HG03045 (cell line): ENCODE measurements at regions not wholly inside any gene's neighbourhood (a gene's known extent, or its start where the extent isn't known, plus 50 kb on each side); places are given as distances from the start of the nearest gene placed in this dataset.

Source experiments
- ATAC-seq: cut with Tn5 transposase; IDR thresholded peaks from one replicate; pipeline ENCODE4 v1.9.1; 2021; ENCODE audit warnings: mild to moderate bottlenecking, moderate library complexity; ENCODE audit not compliant: unreplicated experiment

DNA sequence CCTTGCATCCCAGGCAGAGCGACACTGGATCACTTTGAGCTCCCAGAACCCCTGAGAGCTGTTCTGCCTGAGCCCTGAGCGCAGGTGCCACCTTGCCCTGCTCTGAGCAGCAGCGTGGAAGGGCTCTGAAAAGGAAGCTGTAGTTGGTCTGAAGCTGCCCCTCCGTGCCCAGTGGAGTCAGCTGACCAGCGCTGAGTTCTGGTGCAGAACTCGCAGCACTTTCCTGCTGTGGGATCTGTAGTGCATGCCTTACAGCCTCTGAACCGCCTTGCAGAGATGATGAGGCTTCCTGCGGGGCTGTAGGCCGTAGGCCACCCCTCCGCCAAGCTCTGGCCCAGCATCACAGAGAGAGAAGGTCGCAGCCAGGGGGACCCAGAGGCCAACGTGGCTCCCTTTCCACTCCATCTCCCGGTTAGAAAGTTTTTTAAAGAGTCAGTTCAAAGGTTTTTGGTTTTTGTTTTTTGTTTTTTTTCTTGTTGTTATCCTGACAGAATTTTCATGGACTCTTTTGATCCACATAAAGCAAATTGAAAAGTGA, 158.3 kb upstream of the CST7 start:
- ATAC-seq, result no peak

GRCh38 chr20:24791953-24792352, 157.1 kb upstream of the CST7 start:
- ATAC-seq, result no peak

DNA sequence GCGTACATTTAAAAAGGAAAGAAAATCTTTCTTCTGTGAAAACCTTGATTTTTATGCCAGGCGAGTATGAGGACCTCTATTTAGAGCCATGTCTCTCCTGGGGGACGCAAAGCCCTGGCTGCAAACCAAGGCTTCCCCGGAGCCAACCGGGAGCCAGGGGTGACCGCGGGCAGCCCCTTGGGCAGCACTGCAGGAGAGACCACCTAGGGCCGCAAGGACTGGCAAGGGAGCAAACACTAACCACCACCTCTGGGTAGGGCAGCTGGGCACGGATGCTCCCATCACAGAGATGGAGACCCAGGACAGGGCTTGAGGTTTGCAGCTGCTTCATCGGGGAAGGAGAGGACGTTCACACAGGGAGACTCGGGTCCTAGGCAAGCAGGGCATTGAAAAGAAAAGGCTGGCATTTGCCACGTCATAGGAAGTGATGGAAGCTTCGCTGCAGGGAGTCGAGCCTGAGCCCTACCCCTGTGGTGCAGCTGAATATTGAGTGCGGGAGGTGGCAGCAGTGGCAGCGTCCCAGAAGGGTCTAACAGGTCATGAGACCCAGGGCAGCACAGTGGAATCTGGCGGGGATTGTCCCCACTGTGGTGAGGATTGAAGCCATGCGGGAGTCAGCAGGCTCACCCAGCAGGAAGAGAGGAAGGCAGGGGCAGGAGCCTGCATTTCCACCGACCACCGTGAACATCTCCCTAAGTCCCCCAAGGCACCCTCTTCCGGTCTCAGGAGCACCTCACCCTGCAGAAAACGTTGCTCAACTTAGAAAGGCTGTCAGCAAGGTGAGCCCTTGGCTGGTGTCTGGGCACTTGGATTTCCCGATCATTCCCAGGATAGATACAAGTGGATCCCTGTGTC, 156.2 kb upstream of the CST7 start:
- ATAC-seq, result no peak

- ATAC-seq, result no peak
Measured at GRCh38 chr20:24795436-24795835, 153.6 kb upstream of the CST7 start.

- ATAC-seq, result no peak
Measured at GRCh38 chr20:24796236-24796635, 152.8 kb upstream of the CST7 start.

DNA sequence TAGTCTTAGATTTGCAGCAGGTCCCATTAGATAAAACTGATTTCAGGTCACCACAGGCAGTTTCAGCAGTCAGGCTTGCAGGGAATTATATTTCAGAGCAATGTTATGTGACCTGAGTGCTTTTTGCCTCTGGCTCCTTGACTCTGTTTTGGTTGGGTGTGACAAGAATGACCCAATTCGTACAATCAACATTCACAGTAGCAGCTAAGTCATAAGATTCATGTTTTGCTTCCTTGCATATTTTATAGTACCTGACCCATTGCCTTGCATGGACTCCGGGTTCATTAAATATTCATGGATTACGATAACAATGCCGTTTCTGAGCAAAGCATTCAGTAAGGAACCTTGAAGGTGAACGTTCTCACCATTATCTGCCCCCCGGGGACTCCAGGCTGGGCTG, 152.0 kb upstream of the CST7 start:
- ATAC-seq, result no peak

- no peak for ATAC-seq
Measured at GRCh38 chr20:24797745-24798655, 151.1 kb upstream of the CST7 start.

- no peak for ATAC-seq
Measured at GRCh38 chr20:24798930-24799705, 150.0 kb upstream of the CST7 start.

GRCh38 chr20:24799971-24800580, 149.0 kb upstream of the CST7 start:
- ATAC-seq, result no peak

GRCh38 chr20:24802286-24802820, 146.7 kb upstream of the CST7 start:
- ATAC-seq, result no peak

- no peak for ATAC-seq
Measured at GRCh38 chr20:24804481-24805206, 144.4 kb upstream of the CST7 start.

DNA sequence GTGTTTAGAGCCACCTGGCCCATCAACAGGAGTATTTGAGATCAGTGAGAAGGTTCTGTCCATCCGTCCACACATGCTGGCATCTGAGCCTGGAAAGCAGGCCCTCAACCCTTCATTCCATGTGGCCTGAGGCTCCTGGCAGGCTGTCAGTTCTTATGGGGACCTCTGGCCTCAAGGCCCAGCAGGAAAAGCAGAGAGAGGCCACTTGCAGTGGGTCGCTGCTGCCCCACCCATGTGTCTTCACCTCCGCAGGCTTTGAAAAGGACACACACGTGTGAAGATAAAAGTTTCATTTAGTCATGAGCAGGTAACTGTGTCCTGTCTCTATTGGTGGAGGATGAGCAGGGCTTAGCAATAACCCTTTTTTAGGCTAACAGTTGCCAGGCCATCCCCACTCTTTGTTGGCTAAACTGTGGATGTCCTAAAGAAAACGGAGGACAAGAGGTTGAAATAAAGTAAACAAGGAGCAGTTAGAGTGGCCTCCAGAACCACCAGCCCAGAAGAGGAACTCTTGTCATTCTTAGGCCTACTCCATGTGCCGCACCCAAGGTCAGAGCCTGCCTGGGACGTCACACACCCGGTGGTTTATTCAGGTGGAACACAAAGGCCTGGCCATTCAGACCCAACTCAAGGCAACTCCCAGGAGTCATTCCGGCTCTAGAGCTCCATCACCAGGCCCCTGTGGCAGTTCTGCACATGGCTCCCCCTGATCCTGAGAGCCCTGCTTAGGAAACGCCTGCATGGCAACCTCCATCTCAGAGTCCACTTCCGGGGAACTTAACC, 143.4 kb upstream of the CST7 start:
- ATAC-seq, result no peak

GRCh38 chr20:24806705-24807676, 142.1 kb upstream of the CST7 start:
- ATAC-seq, result no peak

GRCh38 chr20:24808616-24809015, 140.5 kb upstream of the CST7 start:
- ATAC-seq, result no peak

DNA sequence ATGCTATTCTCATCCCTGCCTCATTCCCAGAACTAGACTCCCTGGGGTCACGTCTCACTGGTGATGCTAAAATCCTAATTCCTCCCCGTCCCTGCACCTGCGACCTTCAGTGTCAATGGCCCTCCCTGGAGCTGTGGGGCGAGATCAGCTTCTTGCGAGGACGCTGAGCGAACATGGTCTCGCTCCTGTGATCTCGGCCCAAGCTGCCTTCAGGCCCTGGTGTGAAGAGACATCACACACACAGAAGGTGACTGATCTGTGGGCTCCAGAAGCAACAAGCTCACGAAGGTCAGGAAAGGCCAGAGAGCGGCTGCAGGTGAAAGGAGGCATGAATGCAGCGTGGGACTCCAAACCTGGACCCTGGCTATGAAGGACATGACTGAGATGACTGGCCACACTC, 139.5 kb upstream of the CST7 start:
- ATAC-seq, result no peak

- ATAC-seq, result no peak
Measured at GRCh38 chr20:24810676-24811407, 138.2 kb upstream of the CST7 start.

DNA sequence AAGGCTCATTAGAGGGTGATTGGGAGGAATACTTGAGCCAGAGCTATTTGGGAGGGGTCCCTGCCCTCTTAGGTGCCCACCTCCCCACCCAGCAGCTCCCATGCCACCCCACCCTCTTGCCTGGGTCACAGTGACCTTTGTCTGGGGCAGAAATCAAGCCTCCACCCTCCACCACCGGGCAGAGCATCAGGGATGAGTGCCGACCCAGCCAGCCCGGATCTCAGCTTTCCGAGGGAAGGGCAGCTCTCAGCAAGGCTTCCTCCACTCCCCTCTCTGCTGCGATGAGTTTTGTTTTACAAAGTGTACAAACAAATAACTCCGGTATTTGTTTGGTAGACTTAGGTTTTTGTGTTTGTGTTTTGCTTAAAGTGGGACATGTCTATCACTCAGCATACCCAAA, 136.7 kb upstream of the CST7 start:
- no peak for ATAC-seq
